CD4-positive, alpha-beta T cell treated with Interferon gamma for 1 hour (primary cell): ENCODE measurements at regions not wholly inside any gene's neighbourhood (a gene's known extent, or its start where the extent isn't known, plus 50 kb on each side); places are given as distances from the start of the nearest gene placed in this dataset.

Experiments used
- DNase-seq: peaks from one replicate; pipeline ENCODE4 v3.0.0-alpha.2; 2020

DNA sequence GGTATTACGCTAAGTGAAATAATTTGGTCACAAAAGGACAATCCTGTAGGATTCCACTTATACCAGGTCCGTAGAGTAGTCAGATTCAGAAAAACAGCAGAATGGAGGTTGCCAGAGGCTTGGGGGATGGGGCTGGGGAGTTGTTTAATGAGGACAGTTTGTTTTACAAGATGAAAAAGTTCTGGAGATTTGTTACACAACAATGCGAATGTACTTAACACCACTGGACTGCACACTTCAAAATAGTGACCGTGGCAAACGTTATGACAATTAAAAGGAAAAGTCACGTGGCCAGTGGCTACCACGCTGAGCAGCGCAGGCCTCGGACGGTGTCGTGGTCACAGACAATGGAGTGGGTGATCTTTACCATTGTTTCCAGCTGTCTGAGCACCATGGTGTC lies 338.1 kb downstream of the SEC14L1 start:
- DNase-seq = no peak

DNA sequence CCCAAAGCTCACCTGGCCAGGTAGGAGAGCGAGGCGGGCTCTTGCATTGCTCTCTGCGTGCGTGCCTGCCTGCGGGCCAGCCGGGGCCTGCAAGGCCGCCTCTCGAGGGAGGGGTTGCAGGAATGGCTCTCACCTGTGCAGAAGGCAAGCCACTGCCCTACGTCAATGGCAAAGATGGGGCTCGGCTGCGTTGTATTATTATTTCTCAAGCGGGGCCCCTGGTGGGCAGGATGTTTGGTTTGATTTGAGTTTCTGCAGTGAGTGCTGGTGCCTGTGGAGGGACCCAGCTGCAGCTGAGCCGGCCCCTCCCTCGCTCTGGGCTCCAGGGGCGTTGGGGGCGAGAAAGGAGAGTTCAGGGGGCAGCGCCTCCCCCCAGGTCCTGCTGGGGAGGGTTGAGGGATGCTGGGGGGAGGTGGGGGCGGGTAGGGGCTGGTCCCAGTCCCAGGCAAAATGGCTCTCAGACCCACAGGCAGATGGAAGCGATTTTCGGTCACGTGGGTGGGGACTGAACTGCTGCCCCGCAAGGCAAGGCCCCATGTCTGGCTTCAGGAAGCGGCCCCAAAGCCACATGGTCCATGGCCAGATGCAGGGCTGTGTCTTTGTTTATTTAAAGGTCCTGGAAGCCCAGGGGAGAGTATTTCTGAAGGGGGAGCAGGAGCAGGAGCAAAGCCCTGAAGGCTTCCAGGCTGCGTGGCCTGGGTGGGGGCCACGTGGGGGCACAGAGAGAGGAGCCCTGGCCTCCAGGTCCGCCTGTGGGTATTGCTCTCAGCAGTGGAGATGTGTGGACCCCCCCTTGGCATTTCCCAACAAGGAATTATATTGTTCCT lies 338.8 kb downstream of the SEC14L1 start:
- DNase-seq = no peak

DNA sequence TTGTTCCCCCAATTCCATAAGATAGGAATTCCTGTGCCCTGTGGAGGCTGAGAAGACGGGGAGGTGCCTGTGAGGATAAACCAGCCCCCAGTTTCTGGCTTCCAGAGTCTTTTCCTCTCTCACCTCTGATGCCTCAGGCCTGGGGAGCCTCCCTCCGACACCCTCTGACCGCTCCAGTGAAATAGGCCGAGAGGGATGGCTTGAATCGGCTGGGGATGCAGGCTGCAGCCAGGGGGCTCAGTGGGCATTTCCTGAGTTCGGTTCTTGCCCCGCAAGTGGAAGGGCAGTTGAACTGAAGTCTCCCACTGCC lies 339.4 kb downstream of the SEC14L1 start:
- no peak for DNase-seq

DNA sequence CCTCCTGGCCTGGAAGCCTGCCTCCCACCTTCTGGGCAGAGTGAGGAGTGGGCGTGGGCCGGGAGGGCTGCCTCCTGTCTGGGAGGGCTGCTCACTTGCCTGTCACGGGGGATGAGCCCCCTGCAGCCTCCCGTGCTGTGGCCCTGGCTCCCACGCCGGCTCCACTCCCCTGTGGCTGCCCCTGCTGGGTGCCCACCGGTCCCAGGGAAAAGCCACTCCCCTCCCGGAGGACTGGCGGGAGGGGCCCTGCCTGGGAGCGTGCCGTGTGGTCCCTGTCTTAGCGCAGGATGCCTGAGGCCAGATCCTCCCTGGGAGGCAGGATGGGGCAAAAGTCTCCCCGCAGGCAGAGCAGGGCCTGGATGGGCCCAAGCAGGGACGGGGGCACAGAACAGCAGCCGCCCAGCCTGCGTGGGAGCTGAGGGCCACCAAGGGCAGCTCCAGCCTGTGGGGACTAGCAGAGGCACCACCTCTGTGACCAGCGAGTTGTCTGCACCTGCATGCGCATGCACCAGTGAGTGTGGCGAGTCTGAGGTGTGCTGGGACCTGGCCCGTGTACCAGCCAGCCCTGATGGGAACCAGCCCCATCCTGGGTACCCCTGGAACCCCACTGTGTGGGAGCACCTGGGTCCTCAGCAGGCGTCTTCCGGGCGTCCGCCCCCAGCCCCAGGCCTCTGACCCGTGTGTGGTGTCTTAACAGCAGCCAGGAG lies 339.9 kb downstream of the SEC14L1 start:
- no peak for DNase-seq

DNA sequence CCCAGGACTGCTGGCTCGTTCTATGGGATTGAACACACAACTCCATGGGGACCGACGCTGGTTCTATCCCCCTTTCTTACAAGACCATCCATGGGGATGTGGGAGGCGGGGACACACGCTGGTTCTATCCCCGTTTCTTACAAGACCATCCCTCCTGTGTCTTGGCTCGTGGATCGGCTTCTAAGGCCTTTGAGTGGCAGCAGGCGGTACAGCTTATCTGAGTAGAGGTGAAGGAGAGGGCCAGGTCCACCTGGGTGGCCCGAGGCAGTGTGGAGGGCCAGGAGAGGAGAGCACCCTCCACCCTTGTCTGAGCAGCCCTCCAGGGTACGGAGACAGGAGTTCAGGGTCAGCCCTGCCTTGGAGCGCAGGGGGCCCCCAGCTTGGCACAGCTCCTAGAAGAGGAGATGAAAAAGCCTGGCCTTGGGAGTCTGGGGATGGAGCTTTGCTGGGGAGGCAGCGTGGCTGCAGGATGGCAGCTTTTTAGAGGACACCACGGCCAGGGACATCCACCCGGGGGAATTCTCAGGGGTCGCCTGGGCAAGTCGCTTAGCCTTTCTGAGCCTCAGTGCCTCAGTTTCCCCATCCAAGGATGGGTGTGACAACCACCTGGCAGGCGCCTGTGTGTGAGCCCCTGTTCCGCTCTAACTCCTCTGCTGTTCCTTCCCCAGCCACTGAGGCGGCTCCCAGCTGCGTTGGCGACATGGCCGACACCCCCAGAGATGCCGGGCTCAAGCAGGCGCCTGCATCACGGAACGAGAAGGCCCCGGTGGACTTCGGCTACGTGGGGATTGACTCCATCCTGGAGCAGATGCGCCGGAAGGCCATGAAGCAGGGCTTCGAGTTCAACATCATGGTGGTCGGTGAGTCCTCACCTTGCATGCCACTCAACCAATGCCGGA lies 341.0 kb downstream of the SEC14L1 start:
- DNase-seq = no peak

DNA sequence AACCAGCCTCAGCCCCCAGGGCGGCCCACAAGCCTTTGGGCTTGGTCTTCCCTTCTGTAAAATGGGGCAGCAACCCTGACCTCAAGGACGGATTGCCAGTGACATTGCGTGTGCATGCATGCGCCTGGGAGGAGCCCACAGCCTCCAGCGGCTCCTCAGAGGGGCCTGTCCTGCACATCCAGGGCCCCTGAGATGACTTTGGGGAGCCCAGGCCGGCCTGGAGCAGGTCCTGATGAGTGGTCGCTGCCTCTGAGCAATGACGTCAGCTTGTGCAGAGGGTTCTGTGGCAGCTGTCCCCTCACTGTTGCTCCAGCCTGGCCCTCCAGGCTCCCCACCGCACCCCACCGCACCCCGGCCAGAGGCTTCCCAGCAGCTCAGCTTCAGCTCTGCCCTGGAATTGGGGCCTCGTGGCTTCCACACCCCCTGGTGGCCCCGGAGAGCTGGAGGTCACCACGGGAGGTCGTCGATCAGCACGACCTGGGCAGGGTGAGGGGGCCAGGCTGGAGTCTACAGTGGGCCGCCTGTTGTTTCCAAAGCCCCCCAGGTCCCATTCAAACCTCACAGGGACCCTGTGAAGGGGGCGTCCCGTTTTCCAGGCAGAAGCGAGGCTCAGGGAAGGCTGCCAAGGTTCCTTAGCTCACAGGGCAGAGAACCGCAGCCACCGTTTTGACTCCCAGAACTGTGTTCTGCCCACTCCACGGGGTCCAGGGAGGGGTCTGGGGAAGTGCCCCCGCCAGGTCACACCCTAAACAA lies 341.8 kb downstream of the SEC14L1 start:
- DNase-seq = no peak

DNA sequence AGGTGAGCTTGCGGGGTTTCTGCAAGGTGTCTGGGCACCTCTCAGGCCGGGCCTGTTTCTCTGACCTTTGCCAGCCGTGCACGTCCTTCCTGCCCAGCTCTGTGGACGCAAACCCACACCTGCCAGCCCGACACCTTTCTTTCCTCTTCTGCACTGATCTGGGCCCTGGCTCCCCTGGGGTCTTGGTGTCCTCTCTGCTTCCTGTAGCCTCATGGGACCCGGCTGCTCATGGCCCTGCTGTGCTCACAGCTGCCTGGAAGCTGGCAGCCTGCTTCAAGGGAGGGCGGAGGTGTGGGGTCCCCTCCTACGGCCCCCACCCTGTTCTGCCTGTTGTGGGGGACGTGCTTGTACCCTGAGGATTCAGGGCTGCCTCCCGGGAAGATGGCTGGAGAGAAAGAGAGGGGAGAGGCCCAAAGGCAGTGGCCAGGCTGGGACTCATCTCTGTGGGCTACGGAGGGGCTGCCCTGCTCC lies 342.4 kb downstream of the SEC14L1 start:
- DNase-seq = no peak

DNA sequence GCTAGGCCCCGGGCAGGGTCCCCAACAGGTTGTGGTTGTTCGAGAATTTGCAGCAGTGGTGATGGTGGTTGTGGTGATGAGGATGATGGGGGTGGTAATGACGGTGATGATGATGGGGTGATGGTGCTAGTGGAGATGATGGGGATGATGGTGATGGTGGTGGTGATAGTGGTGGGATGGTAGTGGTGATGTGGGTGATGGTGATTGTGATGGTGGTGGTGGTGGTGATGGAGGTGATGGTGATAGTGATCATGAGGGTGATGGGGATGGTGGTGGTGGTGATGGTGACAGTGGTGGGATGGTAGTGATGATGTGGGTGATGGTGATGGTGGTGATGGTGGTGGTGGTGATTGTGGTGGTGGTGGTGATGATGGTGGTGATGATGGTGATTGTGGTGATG lies 343.3 kb downstream of the SEC14L1 start:
- DNase-seq = no peak

DNA sequence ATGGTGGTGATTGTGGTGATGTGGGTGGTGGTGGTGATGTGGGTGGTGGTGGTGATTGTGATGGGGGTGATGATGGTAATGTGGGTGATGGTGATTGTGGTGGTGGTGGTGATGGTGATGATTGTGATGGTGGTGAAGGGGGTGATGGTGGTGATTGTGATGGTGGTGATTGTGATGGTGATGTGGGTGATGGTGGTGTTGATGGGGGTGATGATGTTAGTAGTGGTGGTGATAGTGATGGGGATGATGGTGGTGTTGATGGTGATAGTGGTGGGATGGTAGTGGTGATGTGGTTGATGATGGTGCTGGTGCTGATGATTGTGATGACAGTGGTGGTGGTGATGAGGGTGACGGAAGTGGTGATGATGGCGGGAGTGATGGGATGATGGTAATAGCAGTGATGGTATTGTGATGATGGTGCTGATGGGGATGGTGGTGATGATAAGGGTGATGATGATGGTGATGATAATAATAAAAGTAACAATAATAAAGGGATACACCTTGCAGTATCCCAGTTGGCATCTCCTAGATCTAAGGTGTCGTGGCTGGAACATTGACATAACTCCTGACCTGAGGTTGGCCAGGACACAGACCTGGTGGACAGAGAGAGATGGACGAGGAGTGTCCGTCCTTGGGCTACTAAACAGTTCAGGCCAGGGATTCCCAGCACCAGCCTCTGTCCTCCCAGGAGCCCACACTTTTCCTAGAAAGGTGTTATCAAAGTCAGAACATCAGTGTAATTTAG lies 344.5 kb downstream of the SEC14L1 start:
- peak; percentile 18 for DNase-seq

DNA sequence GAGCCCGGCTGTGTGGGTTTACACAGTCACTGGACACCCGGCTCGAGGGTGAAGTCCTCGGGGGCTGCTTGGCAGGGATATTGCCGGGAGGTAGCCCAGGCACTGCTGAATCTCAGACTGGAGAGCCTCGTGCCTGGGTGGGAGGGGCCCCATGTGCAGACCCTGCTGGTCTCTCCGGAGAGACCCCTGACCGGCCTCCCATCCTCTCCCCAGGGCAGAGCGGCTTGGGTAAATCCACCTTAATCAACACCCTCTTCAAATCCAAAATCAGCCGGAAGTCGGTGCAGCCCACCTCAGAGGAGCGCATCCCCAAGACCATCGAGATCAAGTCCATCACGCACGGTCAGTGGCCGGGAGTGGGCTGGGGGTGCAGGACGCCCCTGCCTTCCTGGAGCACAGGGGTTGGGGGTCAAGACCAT lies 346.5 kb downstream of the SEC14L1 start:
- no peak for DNase-seq

DNA sequence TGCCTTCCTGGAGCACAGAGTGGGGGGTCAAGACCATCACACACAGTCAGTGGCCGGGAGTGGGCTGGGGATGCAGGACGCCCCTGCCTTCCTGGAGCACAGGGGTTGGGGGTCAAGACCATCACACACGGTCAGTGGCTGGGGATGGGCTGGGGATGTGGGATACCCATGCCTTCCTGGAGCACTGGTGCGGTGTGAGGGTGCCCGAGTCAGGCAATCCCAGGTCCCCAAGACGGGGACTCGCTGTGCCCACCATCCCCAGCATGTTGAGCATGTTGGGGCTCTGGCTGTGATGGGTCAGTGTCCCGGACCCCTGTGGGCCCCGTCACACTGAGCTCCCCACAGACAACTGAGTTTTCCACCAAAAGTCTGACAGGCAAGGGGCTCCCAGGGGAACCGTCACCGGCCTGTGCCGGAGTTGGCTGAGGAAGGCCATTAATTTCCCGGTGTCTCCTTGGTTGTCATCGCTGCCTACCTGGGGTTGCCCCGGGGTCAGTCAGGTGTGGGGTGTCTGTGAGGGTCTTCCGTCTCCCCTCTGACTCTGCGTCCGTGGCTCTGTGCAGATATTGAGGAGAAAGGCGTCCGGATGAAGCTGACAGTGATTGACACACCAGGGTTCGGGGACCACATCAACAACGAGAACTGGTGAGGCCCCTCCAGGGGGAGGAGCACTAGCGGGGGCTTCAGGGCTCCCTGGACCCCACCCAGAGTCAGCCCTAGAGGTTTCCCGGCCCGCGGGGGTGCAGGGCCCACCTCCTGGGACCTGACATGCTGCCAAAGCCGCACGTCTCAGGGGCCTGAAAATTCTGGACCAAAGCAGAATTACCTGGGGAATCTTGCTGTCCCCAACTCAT lies 347.1 kb downstream of the SEC14L1 start:
- DNase-seq = no peak

DNA sequence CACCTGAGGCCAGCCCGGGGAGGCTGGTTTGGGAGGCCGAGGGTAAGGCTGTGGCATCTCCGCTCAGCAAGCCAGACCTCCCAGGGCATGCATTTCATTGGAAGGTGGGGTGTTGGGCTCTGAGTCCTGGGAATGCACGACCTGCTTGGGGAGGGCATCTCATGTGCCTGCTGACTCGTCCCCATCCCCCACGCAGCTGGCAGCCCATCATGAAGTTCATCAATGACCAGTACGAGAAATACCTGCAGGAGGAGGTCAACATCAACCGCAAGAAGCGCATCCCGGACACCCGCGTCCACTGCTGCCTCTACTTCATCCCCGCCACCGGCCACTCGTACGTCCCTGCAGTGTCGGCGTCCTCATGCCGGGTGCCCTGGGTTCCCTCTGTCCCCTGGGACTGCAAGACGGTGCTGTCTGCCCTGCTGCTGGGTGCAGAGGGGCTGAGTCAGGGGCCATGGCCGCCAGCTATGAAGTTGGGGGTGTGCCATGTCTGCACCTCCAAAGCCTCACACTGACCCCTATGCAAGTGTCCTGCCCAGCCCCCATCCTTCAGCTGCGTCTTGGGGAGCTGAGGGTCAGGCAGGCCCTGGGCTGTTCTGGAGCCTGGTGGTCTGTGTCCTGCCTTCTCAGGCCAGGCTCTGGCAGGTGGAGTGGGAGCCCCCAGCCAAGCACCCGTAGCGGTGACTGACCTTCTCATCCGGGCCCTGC lies 347.9 kb downstream of the SEC14L1 start:
- DNase-seq = no peak

DNA sequence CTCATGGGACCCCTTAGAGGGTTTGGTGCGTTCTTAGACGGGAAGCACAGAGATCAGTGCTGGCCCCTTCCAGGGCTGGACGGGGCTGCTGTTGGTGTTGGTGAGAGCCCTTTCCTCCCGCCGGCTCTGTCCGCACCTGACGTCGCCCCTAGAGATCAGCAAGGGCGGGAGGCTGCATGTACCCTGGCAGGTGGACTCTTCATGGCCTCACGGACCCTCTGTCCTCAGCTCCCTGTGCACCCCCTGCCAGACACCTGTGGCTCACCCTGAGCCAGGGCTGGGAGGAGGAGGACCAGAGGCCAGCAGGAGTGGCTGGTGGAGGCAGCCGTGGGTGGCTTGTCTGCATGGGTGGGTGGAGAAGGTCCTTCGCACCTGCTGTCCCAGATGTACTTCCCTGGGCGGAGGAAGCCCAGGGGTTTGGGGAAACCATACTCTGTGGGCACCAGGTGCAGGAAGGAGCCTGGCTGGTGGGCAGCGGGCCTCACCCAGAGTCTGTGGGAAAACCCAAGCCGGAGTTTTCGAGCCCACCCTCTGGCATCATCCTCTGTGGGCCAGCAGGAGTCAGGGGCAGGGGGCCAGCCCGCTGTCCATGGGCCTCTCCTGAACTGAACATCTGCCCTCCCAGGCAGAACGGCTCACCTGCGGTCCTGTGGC lies 348.6 kb downstream of the SEC14L1 start:
- no peak for DNase-seq

DNA sequence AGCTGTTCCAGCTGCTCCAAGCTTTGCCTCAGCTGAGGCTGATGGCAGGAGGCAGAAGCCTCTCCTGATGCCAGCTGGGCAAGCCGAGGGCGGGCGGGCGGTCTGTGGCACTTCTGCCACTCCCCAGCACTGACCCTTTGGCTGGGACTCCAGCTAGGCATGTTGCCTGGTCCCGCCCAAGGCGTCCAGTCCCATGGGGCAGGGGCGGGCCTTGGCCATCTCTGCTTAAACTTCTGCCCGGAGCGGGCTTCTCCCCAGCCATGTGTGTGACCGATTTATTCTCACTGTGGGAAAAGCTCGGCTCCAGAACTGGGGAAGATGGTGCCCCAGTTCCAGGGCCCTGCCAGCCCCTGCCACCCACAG lies 349.1 kb downstream of the SEC14L1 start:
- DNase-seq = no peak

DNA sequence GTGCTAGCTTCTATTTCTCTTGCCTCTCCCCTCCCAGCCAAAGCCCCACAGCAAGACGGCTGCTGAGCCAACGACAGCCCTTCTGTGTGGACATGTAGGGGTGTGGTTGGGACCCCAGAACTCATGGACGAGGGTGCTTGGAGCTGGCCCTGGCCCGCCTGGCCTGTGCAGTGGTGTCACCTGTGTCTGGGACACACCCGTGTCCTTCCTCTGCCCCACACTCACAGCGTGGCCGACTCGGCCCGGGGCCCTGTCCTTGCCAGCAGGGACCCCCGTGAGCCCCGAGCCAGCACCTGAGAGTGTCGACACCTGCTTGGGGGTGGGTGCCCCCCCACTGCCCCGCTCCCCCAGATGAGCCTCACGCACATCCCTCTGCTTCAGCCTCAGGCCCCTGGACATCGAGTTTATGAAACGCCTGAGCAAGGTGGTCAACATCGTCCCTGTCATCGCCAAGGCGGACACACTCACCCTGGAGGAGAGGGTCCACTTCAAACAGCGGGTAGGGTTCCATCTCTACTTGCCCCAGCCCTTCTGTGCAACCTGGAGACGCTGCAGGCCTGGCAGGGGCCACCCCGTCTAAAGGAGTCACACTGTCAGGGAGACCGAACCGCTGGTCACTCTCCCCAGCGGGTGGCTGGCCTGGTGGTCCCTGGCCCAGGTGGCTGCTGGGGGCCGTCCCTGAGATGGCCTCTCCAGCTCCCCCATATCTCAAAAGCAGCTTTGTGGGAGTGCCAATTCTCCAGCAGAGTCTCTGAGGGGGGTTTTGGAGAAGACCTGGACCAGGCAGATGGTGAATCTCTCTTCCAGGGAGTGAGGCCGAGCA lies 349.8 kb downstream of the SEC14L1 start:
- DNase-seq = no peak

DNA sequence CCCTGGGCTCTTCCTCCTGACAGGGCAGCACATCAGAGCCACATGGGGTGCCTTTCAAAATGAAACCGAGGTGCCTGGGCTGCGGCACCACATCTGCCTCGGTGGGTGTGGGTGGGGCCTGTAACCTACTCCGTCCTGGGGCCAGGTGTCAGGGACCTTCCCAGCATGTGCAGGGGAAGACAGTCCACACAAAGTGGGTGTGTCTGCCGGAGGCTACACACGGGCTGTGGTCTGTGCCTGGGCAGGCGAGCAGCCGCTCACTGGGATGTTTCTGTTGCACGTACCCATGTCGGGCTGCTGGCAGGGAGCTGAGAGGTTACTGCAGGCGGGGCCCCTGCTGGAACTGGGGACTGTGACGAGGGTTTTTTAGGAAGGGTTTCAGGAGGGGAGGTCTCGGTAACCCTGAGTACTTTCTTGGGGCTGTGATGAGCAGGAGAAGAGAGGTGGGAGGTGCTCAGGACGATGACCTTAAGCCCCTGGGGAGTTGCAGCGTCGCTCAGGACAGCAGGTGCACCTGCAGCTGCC lies 351.2 kb downstream of the SEC14L1 start:
- peak; percentile 18 for DNase-seq

DNA sequence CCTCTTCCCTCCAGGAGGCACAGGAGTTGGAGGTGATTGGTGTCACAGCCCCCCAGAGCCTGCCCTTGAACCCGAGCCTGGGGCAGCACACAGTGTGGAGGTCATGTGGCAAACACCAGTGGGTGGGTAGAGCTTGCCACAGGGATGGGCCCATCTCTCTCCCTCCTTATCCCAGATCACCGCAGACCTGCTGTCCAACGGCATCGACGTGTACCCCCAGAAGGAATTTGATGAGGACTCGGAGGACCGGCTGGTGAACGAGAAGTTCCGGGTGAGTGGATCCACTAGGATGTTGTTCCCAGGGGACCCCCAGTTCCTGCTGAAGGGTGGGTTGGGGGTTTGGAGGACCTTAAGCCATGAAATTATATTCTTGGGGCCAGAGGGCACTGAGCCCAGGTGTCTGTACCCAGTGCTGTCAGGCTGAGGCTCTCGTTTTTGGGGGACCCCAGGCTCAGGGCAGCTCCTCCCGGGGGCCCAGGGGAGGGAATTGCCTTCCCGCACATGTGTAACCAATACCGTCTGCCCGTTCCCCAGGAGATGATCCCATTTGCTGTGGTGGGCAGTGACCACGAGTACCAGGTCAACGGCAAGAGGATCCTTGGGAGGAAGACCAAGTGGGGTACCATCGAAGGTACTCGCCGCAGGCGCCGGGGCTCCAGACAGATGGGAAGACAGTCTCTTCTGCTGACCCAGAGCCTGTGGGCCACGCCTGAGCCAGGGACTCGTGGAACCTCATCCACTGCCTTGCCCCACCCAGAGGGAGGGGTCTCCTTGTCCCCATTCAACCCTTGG lies 351.9 kb downstream of the SEC14L1 start:
- DNase-seq = no peak
